ENCODE measurements at regions not wholly inside any gene's neighbourhood (a gene's known extent, or its start where the extent isn't known, plus 50 kb on each side); places are given as distances from the start of the nearest gene placed in this dataset.
"Not testable (repeated sequence)": the region's sequence is repeated elsewhere in the genome, so short reads cannot be mapped to it uniquely, and the experiment has no call there.

GRCh38 chr21:20353351-20353750 is 644.9 kb upstream of the NCAM2 start:
- DNase-seq (ENCODE audit: low spot score): no peak

GRCh38 chr21:20373031-20373430 is 625.2 kb upstream of the NCAM2 start:
- DNase-seq (ENCODE audit: low spot score): no peak

- no peak for DNase-seq (ENCODE audit: low spot score)
Measured at GRCh38 chr21:20377250-20377649, 621.0 kb upstream of the NCAM2 start.

DNA sequence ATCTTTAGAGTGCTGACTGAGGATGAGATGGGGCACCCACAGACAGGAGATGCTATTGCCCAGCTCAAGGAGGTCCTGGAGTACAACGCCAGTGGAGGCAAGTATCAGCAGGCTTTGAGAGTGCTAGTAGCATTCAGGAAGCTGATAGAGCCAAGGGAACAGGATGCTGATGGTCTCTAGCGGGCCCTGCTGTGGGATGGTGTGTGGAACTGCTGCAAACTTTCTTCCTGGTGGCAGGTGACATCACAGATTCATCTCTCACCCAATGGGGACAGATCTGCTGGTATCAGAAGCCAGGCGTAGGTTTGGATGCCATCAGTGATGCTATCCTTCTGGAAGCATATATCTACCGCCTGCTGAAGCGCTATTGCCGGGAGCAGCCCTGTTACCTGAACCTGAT is 609.8 kb upstream of the NCAM2 start:
- no peak for DNase-seq (ENCODE audit: low spot score)

- DNase-seq (ENCODE audit: low spot score): no peak
Measured at GRCh38 chr21:20396798-20397197, 601.4 kb upstream of the NCAM2 start.

DNA sequence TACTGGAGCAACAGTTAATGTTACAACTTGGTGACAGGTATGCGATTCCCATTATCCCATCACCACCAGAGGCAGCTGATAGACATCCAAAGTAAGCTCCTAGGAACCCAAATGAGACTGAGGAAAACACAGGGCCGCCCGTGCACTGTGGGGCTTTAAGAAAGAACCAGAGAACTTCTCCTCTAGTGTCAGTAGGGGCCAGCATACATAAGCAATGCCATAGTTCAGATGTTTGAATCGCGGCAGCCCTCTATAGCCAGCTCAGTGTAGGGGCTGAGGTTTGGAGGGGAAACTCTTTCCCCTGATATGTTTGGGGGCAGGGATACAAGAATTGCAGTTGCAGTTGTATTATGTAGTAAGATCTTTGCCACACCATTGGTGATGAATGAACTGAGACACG is 593.3 kb upstream of the NCAM2 start:
- DNase-seq (ENCODE audit: low spot score): no peak

DNA sequence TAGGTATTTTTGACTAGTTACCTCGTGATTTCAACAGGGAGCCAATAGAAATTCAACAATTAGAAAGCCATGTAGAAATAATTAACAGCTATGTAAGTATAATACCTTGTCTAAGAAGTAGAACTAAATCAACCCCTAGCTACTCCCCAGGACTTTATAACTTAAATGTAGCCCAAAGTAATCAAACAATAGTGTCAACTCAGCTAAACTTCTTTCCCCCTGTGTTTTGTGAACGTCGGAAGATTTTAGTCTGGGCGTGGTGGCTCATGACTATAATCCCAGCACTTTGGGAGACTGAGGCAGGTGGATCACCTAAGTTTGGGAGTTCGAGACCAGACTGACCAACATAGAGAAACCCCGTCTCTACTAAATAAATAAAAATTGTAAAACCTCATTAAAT is 579.9 kb upstream of the NCAM2 start:
- no peak for DNase-seq (ENCODE audit: low spot score)

DNA sequence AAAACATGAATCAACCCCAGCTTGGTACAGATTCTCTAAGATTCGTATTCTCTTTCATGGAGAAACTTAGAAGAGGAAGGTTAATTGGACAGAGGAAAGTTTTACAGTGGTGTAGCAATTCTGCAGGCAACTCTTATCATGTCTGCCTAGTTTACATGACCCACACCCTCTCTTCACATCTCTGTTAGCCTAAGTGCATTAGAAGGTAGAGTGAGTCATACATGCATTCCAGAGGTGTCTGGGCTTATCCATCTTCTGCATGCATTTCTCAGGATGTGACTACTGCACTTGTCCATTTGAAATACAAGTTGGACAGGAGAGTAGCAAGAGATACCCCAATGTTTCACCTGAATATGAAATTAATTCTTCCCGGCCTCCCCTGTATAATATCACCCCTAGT is 578.4 kb upstream of the NCAM2 start:
- no peak for DNase-seq (ENCODE audit: low spot score)

- DNase-seq (ENCODE audit: low spot score): no peak
Measured at GRCh38 chr21:20424943-20425342, 573.3 kb upstream of the NCAM2 start.

DNA sequence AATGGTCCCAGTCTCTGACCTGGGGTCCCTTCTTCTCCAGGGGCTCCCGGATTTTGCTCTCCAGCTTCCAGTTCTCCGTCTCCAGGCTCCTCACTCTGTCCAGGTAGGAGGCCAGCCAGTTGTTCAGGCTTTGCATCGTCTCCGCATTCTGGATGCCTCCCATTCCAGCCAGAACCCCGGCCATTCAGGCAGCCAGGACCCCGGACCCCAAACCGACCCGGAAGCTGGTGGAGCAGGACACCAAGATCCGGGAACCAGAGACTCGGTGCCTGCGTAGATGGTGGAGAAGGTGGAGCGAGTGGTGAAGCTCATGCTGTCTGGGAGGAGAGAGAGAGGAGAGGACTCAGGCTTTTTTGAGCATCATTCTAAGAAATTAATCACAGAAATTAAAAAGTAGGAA is 572.4 kb upstream of the NCAM2 start:
- DNase-seq (ENCODE audit: low spot score): no peak

DNA sequence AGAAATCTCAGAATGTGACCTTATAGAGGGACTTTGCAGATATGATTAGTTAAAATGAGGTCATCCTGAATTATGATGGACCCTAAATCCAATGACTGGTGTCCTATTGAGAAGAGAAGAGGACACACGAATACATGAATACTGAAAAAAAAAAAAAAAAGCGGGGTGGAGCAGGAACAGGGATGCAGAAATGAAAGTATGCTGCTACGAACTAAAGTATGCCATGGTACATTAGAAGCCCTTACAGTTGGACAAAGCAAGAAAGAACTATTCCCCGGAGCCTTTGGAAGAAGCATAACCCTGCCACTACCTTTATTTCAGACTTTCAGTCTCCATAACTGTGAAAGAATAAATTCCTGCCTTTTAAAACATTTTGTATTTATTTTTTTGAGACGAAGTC is 557.9 kb upstream of the NCAM2 start:
- DNase-seq (ENCODE audit: low spot score): no peak

- DNase-seq (ENCODE audit: low spot score): no peak
Measured at GRCh38 chr21:20443558-20444155, 554.6 kb upstream of the NCAM2 start.

DNA sequence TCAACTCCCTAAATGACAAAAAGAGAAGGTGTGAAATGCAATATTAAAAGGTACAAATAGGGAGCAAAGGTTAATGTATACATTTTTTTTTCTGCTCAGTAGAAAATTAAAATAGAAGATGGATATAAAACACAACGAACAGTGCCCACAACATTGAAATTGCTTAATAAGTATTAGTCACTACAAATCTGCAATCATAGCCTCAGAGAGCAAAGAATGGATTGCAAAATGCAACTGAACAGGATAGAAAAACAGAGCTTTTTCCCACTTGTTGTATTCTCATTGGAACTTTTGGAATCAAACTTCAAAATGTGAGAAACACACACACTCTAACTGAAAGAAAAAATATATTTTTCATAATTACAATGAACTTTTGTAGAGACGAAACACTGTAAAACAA is 552.2 kb upstream of the NCAM2 start:
- DNase-seq (ENCODE audit: low spot score): no peak

DNA sequence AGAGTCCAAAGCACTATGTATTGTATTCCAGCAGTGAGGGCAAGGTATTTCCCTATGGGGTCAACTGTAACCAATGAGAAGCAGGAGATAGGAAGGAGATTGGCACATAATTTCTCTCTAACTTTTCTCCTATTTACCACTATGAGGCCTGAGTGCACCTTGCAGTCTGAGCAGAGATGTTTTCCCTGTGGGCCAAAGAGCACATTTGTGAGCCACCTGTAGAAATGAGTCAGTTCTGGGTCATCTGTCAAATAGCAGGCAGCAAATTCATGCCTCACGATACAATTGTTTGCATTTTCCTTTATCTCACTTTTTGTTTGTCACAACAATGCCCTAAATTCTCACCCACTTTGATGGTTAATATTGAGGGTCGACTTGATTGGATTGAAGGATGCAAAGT is 547.2 kb upstream of the NCAM2 start:
- no peak for DNase-seq (ENCODE audit: low spot score)

DNA sequence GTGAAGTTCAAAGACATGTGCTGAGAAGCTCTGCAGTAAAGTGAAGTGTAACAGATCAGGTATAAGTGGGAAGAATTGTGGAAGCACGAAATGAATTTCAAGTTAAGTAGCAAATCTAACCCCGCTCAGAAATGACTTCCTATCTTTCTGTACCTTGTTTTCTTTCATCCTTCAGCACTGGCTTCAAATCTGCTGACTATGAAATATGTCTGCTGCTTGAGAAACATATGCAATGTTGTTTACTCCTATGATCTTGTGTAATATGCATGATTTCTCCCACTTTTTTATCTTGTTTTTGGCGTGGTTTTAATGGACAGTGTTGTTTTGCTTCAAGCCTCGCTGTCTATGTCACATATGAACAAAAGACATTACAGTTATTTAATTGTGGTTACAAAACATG is 545.3 kb upstream of the NCAM2 start:
- DNase-seq (ENCODE audit: low spot score): no peak

DNA sequence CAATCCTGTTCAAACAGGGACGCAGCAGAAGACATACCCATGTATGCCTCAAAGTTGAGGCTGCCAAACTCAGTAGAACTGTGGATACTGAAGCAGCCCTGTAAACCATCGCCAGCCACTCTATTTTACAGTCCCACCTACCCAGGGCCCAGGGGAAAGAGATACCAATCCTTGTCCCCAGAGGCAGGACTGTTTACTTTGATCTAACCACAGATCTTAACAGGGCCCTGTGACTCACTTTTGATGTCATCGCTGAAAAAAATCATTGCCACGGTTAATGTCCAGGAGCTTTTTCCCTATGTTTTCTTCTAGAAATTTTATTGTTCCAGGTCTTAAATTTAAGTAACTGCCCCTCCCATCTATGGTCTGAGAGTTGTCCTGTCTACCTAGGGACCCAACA is 538.4 kb upstream of the NCAM2 start:
- DNase-seq (ENCODE audit: low spot score): no peak

GRCh38 chr21:20463362-20463761 is 534.8 kb upstream of the NCAM2 start:
- DNase-seq (ENCODE audit: low spot score): no peak

GRCh38 chr21:20469361-20469760 is 528.8 kb upstream of the NCAM2 start:
- DNase-seq (ENCODE audit: low spot score): no peak

DNA sequence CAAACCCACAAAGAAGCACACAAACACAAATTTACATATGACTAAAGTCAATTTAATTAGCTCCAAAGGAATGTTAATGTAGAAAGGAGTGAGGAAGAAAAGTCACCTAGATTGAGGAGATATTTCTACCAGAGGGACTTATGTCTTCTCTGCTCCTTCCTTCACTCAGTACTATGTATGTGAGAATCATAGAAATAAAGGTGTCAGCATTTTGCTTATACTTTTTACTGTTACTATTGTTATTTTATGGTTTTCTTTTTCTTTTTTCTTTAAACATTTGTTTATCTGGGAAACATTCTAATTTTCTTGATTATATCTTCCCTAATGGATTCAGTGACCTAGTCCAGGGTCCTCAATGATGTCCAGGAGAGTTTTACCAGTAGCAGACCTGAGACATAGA is 511.9 kb upstream of the NCAM2 start:
- DNase-seq (ENCODE audit: low spot score): no peak

GRCh38 chr21:20502915-20503314 is 495.3 kb upstream of the NCAM2 start:
- DNase-seq (ENCODE audit: low spot score): not testable (repeated sequence)

- DNase-seq (ENCODE audit: low spot score): no peak
Measured at GRCh38 chr21:20507783-20508182, 490.4 kb upstream of the NCAM2 start.

DNA sequence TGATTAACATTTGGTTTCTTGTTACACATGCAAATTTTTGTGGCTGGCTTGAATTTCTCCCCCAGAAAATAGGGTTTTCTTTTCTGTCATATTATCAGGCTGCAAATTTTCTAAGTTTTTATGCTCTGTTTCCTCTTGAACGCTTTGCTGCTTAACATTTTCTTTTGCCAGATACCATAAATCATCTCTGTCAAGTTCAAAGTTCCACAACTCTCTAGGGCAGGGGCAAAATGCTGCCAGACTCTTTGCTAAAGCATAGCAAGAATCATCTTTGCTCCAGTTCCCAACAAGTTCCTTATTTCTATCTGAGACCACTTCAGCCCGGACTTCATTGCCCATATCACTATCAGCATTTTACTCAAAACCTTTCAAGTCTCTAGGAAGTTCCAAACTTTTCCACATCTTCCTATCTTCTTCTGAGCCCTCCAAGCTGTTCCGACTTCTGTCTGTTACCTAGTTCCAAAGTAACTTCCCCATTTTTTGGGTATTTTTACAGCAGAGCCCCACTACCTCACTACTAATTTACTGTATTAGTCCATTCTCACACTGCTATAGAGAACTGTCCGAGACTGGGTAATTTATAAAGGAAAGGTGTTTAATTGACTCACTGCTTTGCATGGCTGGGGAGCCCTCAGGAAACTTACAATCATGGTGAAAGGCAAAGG is 486.9 kb upstream of the NCAM2 start:
- no peak for DNase-seq (ENCODE audit: low spot score)

DNA sequence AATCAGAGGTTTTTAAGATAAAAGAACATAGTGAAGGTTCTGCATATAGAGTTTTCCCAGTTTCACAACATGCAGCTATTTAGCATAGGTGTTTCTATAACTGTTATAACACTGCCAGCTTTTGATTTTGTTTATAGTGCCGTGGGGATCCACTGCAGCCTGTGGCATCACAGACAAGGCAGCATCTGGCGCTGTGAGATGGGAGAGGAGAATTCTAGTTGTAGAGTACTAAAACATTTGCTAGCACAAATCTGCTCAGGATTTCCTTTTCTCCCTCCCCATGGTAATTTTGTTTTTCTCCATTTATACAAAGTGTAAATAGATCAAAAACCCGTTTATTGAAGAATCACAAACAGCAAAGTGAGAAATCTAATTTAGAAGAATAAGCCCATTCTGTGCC is 482.8 kb upstream of the NCAM2 start:
- DNase-seq (ENCODE audit: low spot score): no peak

GRCh38 chr21:20519076-20519475 is 479.1 kb upstream of the NCAM2 start:
- DNase-seq (ENCODE audit: low spot score): no peak
